Mesendoderm (in vitro differentiated cells): ENCODE measurements at regions not wholly inside any gene's neighbourhood (a gene's known extent, or its start where the extent isn't known, plus 50 kb on each side); places are given as distances from the start of the nearest gene placed in this dataset.

ENCODE experiments used
- DNase-seq: peaks from one replicate; pipeline ENCODE4 v3.0.0; 2013
- H2AK5ac ChIP-seq: 2 replicates; pipeline ENCODE4 v1.6.1; 2013; ENCODE audit warnings: low read length, inconsistent platforms
- H2BK120ac ChIP-seq: 2 replicates; pipeline ENCODE4 v1.6.1; 2013; ENCODE audit warnings: low read depth, mild to moderate bottlenecking, low read length, moderate library complexity, mixed read lengths
- H2BK15ac ChIP-seq: replicated peaks from 2 replicates; pipeline ENCODE4 v1.6.1; 2013; ENCODE audit warnings: low read depth, mild to moderate bottlenecking, moderate library complexity
- H2BK5ac ChIP-seq: 2 replicates; pipeline ENCODE4 v1.6.1; 2013; ENCODE audit warnings: low read length, inconsistent platforms
- H3K18ac ChIP-seq: 2 replicates; pipeline ENCODE4 v1.6.1; 2013; ENCODE audit warnings: mild to moderate bottlenecking, low read length, mixed read lengths
- H3K23ac ChIP-seq: one replicate; pipeline ENCODE4 v1.6.1; 2013; ENCODE audit warnings: low read length
- H3K27ac ChIP-seq: 2 replicates; pipeline ENCODE4 v1.5.1; 2013; ENCODE audit warnings: low read depth, mild to moderate bottlenecking, inconsistent platforms, low read length, moderate library complexity
- H3K27me3 ChIP-seq: 2 replicates; pipeline ENCODE4 v1.6.1; 2013; ENCODE audit warnings: low read length, control low read depth, mild to moderate bottlenecking, inconsistent platforms; ENCODE audit not compliant: insufficient read depth, poor library complexity
- H3K36me3 ChIP-seq: 2 replicates; pipeline ENCODE4 v1.6.1; 2013; ENCODE audit warnings: low read length, inconsistent platforms; ENCODE audit not compliant: control insufficient read depth, insufficient read depth
- H3K4ac ChIP-seq: one replicate; pipeline ENCODE4 v1.6.1; 2013; ENCODE audit warnings: low read depth, mild to moderate bottlenecking, low read length, moderate library complexity
- H3K4me1 ChIP-seq: 2 replicates; pipeline ENCODE4 v1.6.1; 2013; ENCODE audit warnings: low read depth, low read length, inconsistent platforms; ENCODE audit not compliant: control insufficient read depth
- H3K4me2 ChIP-seq: 2 replicates; pipeline ENCODE4 v1.6.1; 2013; ENCODE audit warnings: low read length
- H3K4me3 ChIP-seq: 2 replicates; pipeline ENCODE4 v1.5.1; 2013; ENCODE audit warnings: mild to moderate bottlenecking, low read length
- H3K56ac ChIP-seq: one replicate; pipeline ENCODE4 v1.6.1; 2013; ENCODE audit warnings: low read length
- H3K79me1 ChIP-seq: 2 replicates; pipeline ENCODE4 v1.6.1; 2013; ENCODE audit warnings: low read length, inconsistent platforms
- H3K79me2 ChIP-seq: 2 replicates; pipeline ENCODE4 v1.6.1; 2013; ENCODE audit warnings: mild to moderate bottlenecking, low read length; ENCODE audit not compliant: control insufficient read depth, insufficient read depth
- H3K9ac ChIP-seq: 2 replicates; pipeline ENCODE4 v1.6.1; 2013; ENCODE audit warnings: low read length, inconsistent platforms
- H4K5ac ChIP-seq: one replicate; pipeline ENCODE4 v1.6.1; 2013; ENCODE audit warnings: low read length
- H4K8ac ChIP-seq: one replicate; pipeline ENCODE4 v1.6.1; 2013; ENCODE audit warnings: low read depth, mild to moderate bottlenecking, control low read depth, low read length, moderate library complexity
- whole genome bisulfite sequencing: extraction: QIAGEN DNeasy Blood & Tissue Kit; methylation state at CpG from one replicate; pipeline ENCODE4 v1.1.7; 2013; ENCODE audit warnings: low lambda C conversion rate, missing lambda C conversion rate; ENCODE audit not compliant: insufficient coverage; ENCODE audit errors: extremely low coverage; 5-methylcytosine and 5-hydroxymethylcytosine counted together

- H2BK15ac ChIP-seq: no peak overlapping the region
- no peak overlapping the region for H3K23ac ChIP-seq
- no peak overlapping the region for H3K4me2 ChIP-seq
- H3K9ac ChIP-seq: no peak overlapping the region
- H3K79me2 ChIP-seq: no peaks in the 10 kb centered on the region
- H3K4ac ChIP-seq: no peak overlapping the region
- no peak overlapping the region for H2BK120ac ChIP-seq
- no peak overlapping the region for H3K27ac ChIP-seq
- H3K4me1 ChIP-seq: no peaks in the 10 kb centered on the region
- H3K27me3 ChIP-seq: no peaks in the 10 kb centered on the region
- no peak overlapping the region for H4K5ac ChIP-seq
- WGBS: no CpG with 5 or more reads among the region's 3 CpGs
- DNase-seq: no peak
- no peak overlapping the region for H3K4me3 ChIP-seq
- H3K18ac ChIP-seq: no peak overlapping the region
- no peaks in the 10 kb centered on the region for H3K79me1 ChIP-seq
- H4K8ac ChIP-seq: no peak overlapping the region
- H2AK5ac ChIP-seq: no peak overlapping the region
- H3K36me3 ChIP-seq: no peaks in the 10 kb centered on the region
- H2BK5ac ChIP-seq: no peak overlapping the region
- H3K56ac ChIP-seq: no peak overlapping the region
These were observed 728.5 kb upstream of the B3GALT2 start for GRCh38 chr1:193914871-193915270.

- no peaks in the 10 kb centered on the region for H3K79me2 ChIP-seq
- H3K4me1 ChIP-seq: no peaks in the 10 kb centered on the region
- H2AK5ac ChIP-seq: no peak overlapping the region
- H4K5ac ChIP-seq: no peak overlapping the region
- H2BK5ac ChIP-seq: no peak overlapping the region
- H3K4ac ChIP-seq: no peak overlapping the region
- H3K27me3 ChIP-seq: no peaks in the 10 kb centered on the region
- no peaks in the 10 kb centered on the region for H3K79me1 ChIP-seq
- H3K4me3 ChIP-seq: no peak overlapping the region
- no peak overlapping the region for H4K8ac ChIP-seq
- H3K23ac ChIP-seq: no peak overlapping the region
- H2BK15ac ChIP-seq: no peak overlapping the region
- H3K36me3 ChIP-seq: no peaks in the 10 kb centered on the region
- no peak overlapping the region for H3K27ac ChIP-seq
- no peak overlapping the region for H2BK120ac ChIP-seq
- H3K18ac ChIP-seq: no peak overlapping the region
- no peak overlapping the region for H3K56ac ChIP-seq
- H3K9ac ChIP-seq: no peak overlapping the region
- no CpG with 5 or more reads among the region's 7 CpGs for WGBS
- DNase-seq: no peak
- H3K4me2 ChIP-seq: no peak overlapping the region
These were observed 723.1 kb upstream of the B3GALT2 start for GRCh38 chr1:193909406-193910082.

GRCh38 chr1:193905288-193906085, 719.1 kb upstream of the B3GALT2 start:
- Histone ChIP-seq H3K27me3 (no peaks in the 10 kb centered on the region), H3K27ac (no peak overlapping the region), H2AK5ac (no peak overlapping the region), H2BK15ac (no peak overlapping the region), H3K4me1 (no peaks in the 10 kb centered on the region), H2BK5ac (no peak overlapping the region), H3K18ac (no peak overlapping the region), H3K4ac (no peak overlapping the region), H3K4me3 (no peak overlapping the region), H4K5ac (no peak overlapping the region), H2BK120ac (no peak overlapping the region), H3K9ac (no peak overlapping the region), H3K36me3 (no peaks in the 10 kb centered on the region), H3K56ac (no peak overlapping the region), H3K79me1 (no peaks in the 10 kb centered on the region), H3K23ac (no peak overlapping the region), H3K4me2 (no peak overlapping the region), H4K8ac (no peak overlapping the region), H3K79me2 (no peaks in the 10 kb centered on the region)
- no peak for DNase-seq
- no CpG with 5 or more reads among the region's 5 CpGs for WGBS

- no peak overlapping the region for H2BK15ac ChIP-seq
- no peaks in the 10 kb centered on the region for H3K27me3 ChIP-seq
- no peak overlapping the region for H3K18ac ChIP-seq
- H3K4me1 ChIP-seq: no peaks in the 10 kb centered on the region
- WGBS: no CpG with 5 or more reads among the region's 2 CpGs
- H4K5ac ChIP-seq: no peak overlapping the region
- no peak for DNase-seq
- H3K4ac ChIP-seq: no peak overlapping the region
- no peak overlapping the region for H2BK120ac ChIP-seq
- H4K8ac ChIP-seq: no peak overlapping the region
- no peaks in the 10 kb centered on the region for H3K36me3 ChIP-seq
- H3K23ac ChIP-seq: no peak overlapping the region
- H3K79me2 ChIP-seq: no peaks in the 10 kb centered on the region
- no peaks in the 10 kb centered on the region for H3K79me1 ChIP-seq
- no peak overlapping the region for H3K56ac ChIP-seq
- H3K27ac ChIP-seq: no peak overlapping the region
- no peak overlapping the region for H3K4me3 ChIP-seq
- no peak overlapping the region for H2AK5ac ChIP-seq
- H3K4me2 ChIP-seq: no peak overlapping the region
- no peak overlapping the region for H2BK5ac ChIP-seq
- no peak overlapping the region for H3K9ac ChIP-seq
These were observed 705.4 kb upstream of the B3GALT2 start for GRCh38 chr1:193891788-193892187.

GRCh38 chr1:193890935-193891334, 704.5 kb upstream of the B3GALT2 start:
- H3K79me1 ChIP-seq: no peaks in the 10 kb centered on the region
- H3K23ac ChIP-seq: no peak overlapping the region
- H2AK5ac ChIP-seq: no peak overlapping the region
- no peak overlapping the region for H4K8ac ChIP-seq
- no peak overlapping the region for H2BK15ac ChIP-seq
- DNase-seq: no peak
- WGBS: no CpG with 5 or more reads among the region's 1 CpG
- H3K27me3 ChIP-seq: no peaks in the 10 kb centered on the region
- H3K79me2 ChIP-seq: no peaks in the 10 kb centered on the region
- no peaks in the 10 kb centered on the region for H3K36me3 ChIP-seq
- H3K9ac ChIP-seq: no peak overlapping the region
- no peaks in the 10 kb centered on the region for H3K4me1 ChIP-seq
- H3K27ac ChIP-seq: no peak overlapping the region
- no peak overlapping the region for H3K4ac ChIP-seq
- no peak overlapping the region for H3K18ac ChIP-seq
- H3K4me3 ChIP-seq: no peak overlapping the region
- no peak overlapping the region for H3K56ac ChIP-seq
- no peak overlapping the region for H2BK5ac ChIP-seq
- H4K5ac ChIP-seq: no peak overlapping the region
- H3K4me2 ChIP-seq: no peak overlapping the region
- no peak overlapping the region for H2BK120ac ChIP-seq
